ENCODE measurements at regions not wholly inside any gene's neighbourhood (a gene's known extent, or its start where the extent isn't known, plus 50 kb on each side); places are given as distances from the start of the nearest gene placed in this dataset.

DNA sequence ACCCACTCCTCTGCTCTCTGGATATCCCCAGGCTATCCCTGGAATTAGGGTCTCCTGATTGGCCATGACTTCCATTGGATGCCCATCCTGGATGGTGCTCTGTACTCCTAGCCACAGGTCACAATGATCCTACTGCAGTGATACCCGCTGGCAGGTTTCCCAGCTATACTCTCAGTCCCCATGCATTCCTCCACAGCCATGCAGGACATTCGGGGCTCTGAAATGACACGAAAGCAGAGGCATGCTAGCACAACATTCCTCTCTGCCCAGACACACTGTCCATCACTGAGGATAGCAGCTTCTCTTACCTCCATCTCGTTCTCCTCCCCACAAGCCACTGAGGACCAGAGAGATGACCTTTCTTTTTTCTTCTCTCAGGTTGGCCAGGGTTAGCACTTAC lies 51.7 kb upstream of the SPATS2L start:
- Histone ChIP-seq H3K36me3 (no peaks in the 10 kb centered on the region), H3K4me3 (no peak overlapping the region), H3K4me1 (no peaks in the 10 kb centered on the region), H3K9me3 (no peaks in the 10 kb centered on the region), H3K27me3 (no peaks in the 10 kb centered on the region), H3K27ac (no peak overlapping the region)
- intact Hi-C loops (cut with DNase I; ENCODE audit: low total_unique reads) = no loop called here
- TF ChIP-seq POLR2A (IDR thresholded peaks at IDR 0.05) = no peak
- TF ChIP-seq, protein P1, sequence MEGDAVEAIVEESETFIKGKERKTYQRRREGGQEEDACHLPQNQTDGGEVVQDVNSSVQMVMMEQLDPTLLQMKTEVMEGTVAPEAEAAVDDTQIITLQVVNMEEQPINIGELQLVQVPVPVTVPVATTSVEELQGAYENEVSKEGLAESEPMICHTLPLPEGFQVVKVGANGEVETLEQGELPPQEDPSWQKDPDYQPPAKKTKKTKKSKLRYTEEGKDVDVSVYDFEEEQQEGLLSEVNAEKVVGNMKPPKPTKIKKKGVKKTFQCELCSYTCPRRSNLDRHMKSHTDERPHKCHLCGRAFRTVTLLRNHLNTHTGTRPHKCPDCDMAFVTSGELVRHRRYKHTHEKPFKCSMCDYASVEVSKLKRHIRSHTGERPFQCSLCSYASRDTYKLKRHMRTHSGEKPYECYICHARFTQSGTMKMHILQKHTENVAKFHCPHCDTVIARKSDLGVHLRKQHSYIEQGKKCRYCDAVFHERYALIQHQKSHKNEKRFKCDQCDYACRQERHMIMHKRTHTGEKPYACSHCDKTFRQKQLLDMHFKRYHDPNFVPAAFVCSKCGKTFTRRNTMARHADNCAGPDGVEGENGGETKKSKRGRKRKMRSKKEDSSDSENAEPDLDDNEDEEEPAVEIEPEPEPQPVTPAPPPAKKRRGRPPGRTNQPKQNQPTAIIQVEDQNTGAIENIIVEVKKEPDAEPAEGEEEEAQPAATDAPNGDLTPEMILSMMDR (IDR thresholded peaks at IDR 0.05) = no peak
- DNase-seq = no peak

DNA sequence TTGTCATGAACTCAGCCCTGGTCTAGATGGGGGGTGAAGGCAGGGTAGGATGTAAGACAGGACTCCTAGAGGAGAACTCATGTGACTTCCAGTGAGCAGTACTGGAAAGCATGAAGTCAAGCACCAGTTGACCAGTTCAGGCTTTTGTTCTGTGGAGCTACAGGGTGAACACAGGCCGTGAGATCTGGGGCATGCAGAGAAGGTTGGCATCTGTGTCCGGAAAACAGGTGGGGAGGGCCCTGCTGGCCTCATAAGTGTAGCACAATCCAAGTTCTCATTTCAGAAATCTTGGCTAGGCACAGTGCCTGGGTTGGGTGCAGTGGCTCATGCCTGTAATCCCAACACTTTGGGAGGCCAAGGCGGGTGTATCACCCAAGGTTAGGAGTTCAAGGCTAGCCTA lies 50.9 kb upstream of the SPATS2L start:
- no peak overlapping the region for H3K4me3 ChIP-seq
- intact Hi-C loops (cut with DNase I; ENCODE audit: low total_unique reads) = no loop called here
- H3K9me3 ChIP-seq = no peaks in the 10 kb centered on the region
- no peak overlapping the region for H3K27ac ChIP-seq
- no peak for DNase-seq
- H3K27me3 ChIP-seq = no peaks in the 10 kb centered on the region
- TF ChIP-seq, protein P1 (IDR thresholded peaks at IDR 0.05) = no peak
- no peak for TF ChIP-seq POLR2A (IDR thresholded peaks at IDR 0.05)
- no peaks in the 10 kb centered on the region for H3K36me3 ChIP-seq
- no peaks in the 10 kb centered on the region for H3K4me1 ChIP-seq

All from uterus (tissue), 3 donors.